ENCODE measurements at regions not wholly inside any gene's neighbourhood (a gene's known extent, or its start where the extent isn't known, plus 50 kb on each side); places are given as distances from the start of the nearest gene placed in this dataset.

- no peak for DNase-seq (ENCODE audit: low spot score)
These were observed 80.7 kb upstream of the HDAC9 start for GRCh38 chr7:18414885-18415284.

GRCh38 chr7:18416988-18417387 lies 78.6 kb upstream of the HDAC9 start:
- DNase-seq (ENCODE audit: low spot score) = no peak

- no peak for DNase-seq (ENCODE audit: low spot score)
These were observed 76.1 kb upstream of the HDAC9 start for GRCh38 chr7:18419456-18419855.

GRCh38 chr7:18420108-18420507 lies 75.4 kb upstream of the HDAC9 start:
- DNase-seq (ENCODE audit: low spot score) = no peak

- no peak for DNase-seq (ENCODE audit: low spot score)
These were observed 74.8 kb upstream of the HDAC9 start for GRCh38 chr7:18420748-18421147.

GRCh38 chr7:18421297-18422002 lies 74.1 kb upstream of the HDAC9 start:
- DNase-seq (ENCODE audit: low spot score) = no peak

GRCh38 chr7:18425227-18425626 lies 70.3 kb upstream of the HDAC9 start:
- DNase-seq (ENCODE audit: low spot score) = no peak

- no peak for DNase-seq (ENCODE audit: low spot score)
These were observed 69.6 kb upstream of the HDAC9 start for GRCh38 chr7:18425838-18426445.

- DNase-seq (ENCODE audit: low spot score) = no peak
These were observed 68.9 kb upstream of the HDAC9 start for GRCh38 chr7:18426564-18427226.

- DNase-seq (ENCODE audit: low spot score) = no peak
These were observed 66.0 kb upstream of the HDAC9 start for GRCh38 chr7:18429547-18429946.

GRCh38 chr7:18430810-18431209 lies 64.7 kb upstream of the HDAC9 start:
- DNase-seq (ENCODE audit: low spot score) = no peak

- DNase-seq (ENCODE audit: low spot score) = no peak
These were observed 61.4 kb upstream of the HDAC9 start for GRCh38 chr7:18434171-18434570.

GRCh38 chr7:18437101-18437500 lies 58.4 kb upstream of the HDAC9 start:
- DNase-seq (ENCODE audit: low spot score) = no peak

- DNase-seq (ENCODE audit: low spot score) = no peak
These were observed 54.6 kb upstream of the HDAC9 start for GRCh38 chr7:18440934-18441333.

- DNase-seq (ENCODE audit: low spot score) = no peak
These were observed 50.7 kb upstream of the HDAC9 start for GRCh38 chr7:18444826-18445225.

- DNase-seq (ENCODE audit: low spot score) = no peak
These were observed 50.1 kb upstream of the HDAC9 start for GRCh38 chr7:18445483-18445882.

All from RKO (cell line).